DOHH2 (cell line): ENCODE measurements at regions not wholly inside any gene's neighbourhood (a gene's known extent, or its start where the extent isn't known, plus 50 kb on each side); places are given as distances from the start of the nearest gene placed in this dataset.

Source experiments
- EZH2phosphoT487 ChIP-seq: fragments of 200-600 bp; sonication (generic); IDR thresholded peaks from 2 replicates; pipeline ENCODE4 v1.6.1; 2017; ENCODE audit warnings: borderline replicate concordance, mild to moderate bottlenecking, antibody characterized with exemption, low read length, moderate library complexity, mixed read lengths
- TF ChIP-seq, protein P1 (sequence below): fragments of 200-600 bp; sonication (generic); IDR thresholded peaks from one replicate; pipeline ENCODE4 v1.5.1; 2014; ENCODE audit warnings: antibody characterized with exemption, mild to moderate bottlenecking, low read depth, low read length; ENCODE audit not compliant: poor library complexity, severe bottlenecking

DNA sequence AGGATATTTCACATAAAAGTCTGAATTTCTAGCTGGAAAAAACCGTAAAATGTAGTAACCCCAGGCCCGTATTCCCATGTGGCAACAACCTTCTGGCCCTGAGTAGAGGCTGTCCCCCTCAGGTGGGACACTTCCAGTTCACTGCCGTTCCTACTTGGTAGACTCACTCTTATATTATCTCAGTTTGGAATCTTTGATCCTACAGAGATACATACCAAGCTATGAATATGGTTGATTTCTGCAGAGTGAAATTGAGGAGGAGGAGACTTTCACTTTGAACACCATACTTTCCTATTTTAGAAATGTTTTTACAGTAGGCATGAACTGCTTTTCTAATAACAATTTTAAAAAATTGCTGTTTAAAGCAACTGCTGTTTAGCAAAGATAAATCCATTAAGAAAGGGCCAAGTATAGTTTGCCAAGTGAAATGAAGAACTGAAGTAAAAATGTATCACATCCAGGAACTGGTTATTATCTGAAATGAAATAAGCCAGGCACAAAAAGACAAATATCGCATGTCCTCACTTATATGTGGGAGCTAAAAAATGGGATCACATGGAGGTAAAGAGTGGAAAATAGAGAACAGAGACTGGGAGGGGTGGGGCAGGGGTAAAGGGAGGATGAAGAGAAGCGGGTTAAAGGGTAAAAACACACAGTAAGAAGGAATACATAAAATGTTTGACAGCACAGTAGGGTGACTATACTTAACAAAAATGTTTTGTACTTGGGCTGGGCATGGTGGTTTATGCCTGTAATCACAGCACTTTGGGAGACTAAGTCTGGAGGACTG, 92.8 kb upstream of the METAP2 start:
- TF ChIP-seq, protein P1, sequence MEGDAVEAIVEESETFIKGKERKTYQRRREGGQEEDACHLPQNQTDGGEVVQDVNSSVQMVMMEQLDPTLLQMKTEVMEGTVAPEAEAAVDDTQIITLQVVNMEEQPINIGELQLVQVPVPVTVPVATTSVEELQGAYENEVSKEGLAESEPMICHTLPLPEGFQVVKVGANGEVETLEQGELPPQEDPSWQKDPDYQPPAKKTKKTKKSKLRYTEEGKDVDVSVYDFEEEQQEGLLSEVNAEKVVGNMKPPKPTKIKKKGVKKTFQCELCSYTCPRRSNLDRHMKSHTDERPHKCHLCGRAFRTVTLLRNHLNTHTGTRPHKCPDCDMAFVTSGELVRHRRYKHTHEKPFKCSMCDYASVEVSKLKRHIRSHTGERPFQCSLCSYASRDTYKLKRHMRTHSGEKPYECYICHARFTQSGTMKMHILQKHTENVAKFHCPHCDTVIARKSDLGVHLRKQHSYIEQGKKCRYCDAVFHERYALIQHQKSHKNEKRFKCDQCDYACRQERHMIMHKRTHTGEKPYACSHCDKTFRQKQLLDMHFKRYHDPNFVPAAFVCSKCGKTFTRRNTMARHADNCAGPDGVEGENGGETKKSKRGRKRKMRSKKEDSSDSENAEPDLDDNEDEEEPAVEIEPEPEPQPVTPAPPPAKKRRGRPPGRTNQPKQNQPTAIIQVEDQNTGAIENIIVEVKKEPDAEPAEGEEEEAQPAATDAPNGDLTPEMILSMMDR = no peak
- TF ChIP-seq EZH2phosphoT487 = no peak
